ENCODE measurements at regions not wholly inside any gene's neighbourhood (a gene's known extent, or its start where the extent isn't known, plus 50 kb on each side); places are given as distances from the start of the nearest gene placed in this dataset.

- Mint-ChIP-seq H3K9me3 (peaks cover 26% of the 10 kb centered on the region), H3K36me3 (ENCODE audit: low read depth) (peaks cover 6% of the 10 kb centered on the region), H3K27me3 (no peaks in the 10 kb centered on the region), H3K27ac (no peak overlapping the region), H3K4me3 (no peak overlapping the region), H3K4me1 (peaks cover 12% of the 10 kb centered on the region)
- no peak for DNase-seq
- no peak for ATAC-seq
These were observed 159.9 kb upstream of the HMCN1 start for GRCh38 chr1:185574139-185574875.

- DNase-seq: no peak
- Mint-ChIP-seq H3K36me3 (ENCODE audit: low read depth) (peaks cover 2% of the 10 kb centered on the region), H3K9me3 (peaks cover 19% of the 10 kb centered on the region), H3K27me3 (no peaks in the 10 kb centered on the region), H3K4me3 (no peak overlapping the region), H3K4me1 (peaks cover 18% of the 10 kb centered on the region), H3K27ac (no peak overlapping the region)
- no peak for ATAC-seq
These were observed 160.5 kb upstream of the HMCN1 start for GRCh38 chr1:185573677-185574076.

- H3K36me3 Mint-ChIP-seq (ENCODE audit: low read depth): peaks cover 2% of the 10 kb centered on the region
- H3K9me3 Mint-ChIP-seq: peaks cover 14% of the 10 kb centered on the region
- H3K27ac Mint-ChIP-seq: no peak overlapping the region
- H3K27me3 Mint-ChIP-seq: no peaks in the 10 kb centered on the region
- H3K4me1 Mint-ChIP-seq: peaks cover 23% of the 10 kb centered on the region
- no peak overlapping the region for H3K4me3 Mint-ChIP-seq
- ATAC-seq: no peak
- no peak for DNase-seq
These were observed 161.0 kb upstream of the HMCN1 start for GRCh38 chr1:185573162-185573561.

GRCh38 chr1:185570962-185571361 lies 163.2 kb upstream of the HMCN1 start:
- H3K4me1 Mint-ChIP-seq: peaks cover 45% of the 10 kb centered on the region
- no peaks in the 10 kb centered on the region for H3K36me3 Mint-ChIP-seq (ENCODE audit: low read depth)
- ATAC-seq: no peak
- no peak overlapping the region for H3K27ac Mint-ChIP-seq
- H3K9me3 Mint-ChIP-seq: peaks cover 6% of the 10 kb centered on the region
- DNase-seq: no peak
- H3K4me3 Mint-ChIP-seq: no peak overlapping the region
- H3K27me3 Mint-ChIP-seq: no peaks in the 10 kb centered on the region

GRCh38 chr1:185568155-185569123 lies 165.8 kb upstream of the HMCN1 start:
- Mint-ChIP-seq H3K36me3 (ENCODE audit: low read depth) (no peaks in the 10 kb centered on the region), H3K4me3 (no peak overlapping the region)
- no peak for DNase-seq

GRCh38 chr1:185567440-185567839 lies 166.8 kb upstream of the HMCN1 start:
- Mint-ChIP-seq H3K36me3 (ENCODE audit: low read depth) (no peaks in the 10 kb centered on the region), H3K4me1 (peaks cover 61% of the 10 kb centered on the region), H3K4me3 (peak overlapping the region; percentile 21), H3K27ac (peak overlapping the region; percentile 77), H3K27me3 (no peaks in the 10 kb centered on the region), H3K9me3 (peaks cover 6% of the 10 kb centered on the region)
- ATAC-seq (no peak), DNase-seq (no peak)

More at GRCh38 chr1:185568155-185569123, 165.8 kb upstream of the HMCN1 start:
- Mint-ChIP-seq H3K4me1 (peaks cover 56% of the 10 kb centered on the region), H3K9me3 (peaks cover 6% of the 10 kb centered on the region), H3K27me3 (no peaks in the 10 kb centered on the region), H3K27ac (peak overlapping the region; percentile 65)
- peak; percentile 80 for ATAC-seq

GRCh38 chr1:185566995-185567394 lies 167.2 kb upstream of the HMCN1 start:
- H3K4me3 Mint-ChIP-seq: peak overlapping the region; percentile 21
- H3K9me3 Mint-ChIP-seq: peaks cover 4% of the 10 kb centered on the region
- no peaks in the 10 kb centered on the region for H3K36me3 Mint-ChIP-seq (ENCODE audit: low read depth)
- H3K27me3 Mint-ChIP-seq: no peaks in the 10 kb centered on the region
- H3K27ac Mint-ChIP-seq: peak overlapping the region; percentile 77
- ATAC-seq (peak; percentile 71), DNase-seq (peak; percentile 25)
- H3K4me1 Mint-ChIP-seq: peaks cover 65% of the 10 kb centered on the region

GRCh38 chr1:185565302-185565701 lies 168.9 kb upstream of the HMCN1 start:
- ATAC-seq (no peak), DNase-seq (no peak)
- H3K27me3 Mint-ChIP-seq: no peaks in the 10 kb centered on the region
- H3K4me1 Mint-ChIP-seq: peaks cover 79% of the 10 kb centered on the region
- H3K9me3 Mint-ChIP-seq: no peaks in the 10 kb centered on the region
- H3K4me3 Mint-ChIP-seq: no peak overlapping the region
- H3K36me3 Mint-ChIP-seq (ENCODE audit: low read depth): no peaks in the 10 kb centered on the region
- H3K27ac Mint-ChIP-seq: no peak overlapping the region

GRCh38 chr1:185564816-185565215 lies 169.4 kb upstream of the HMCN1 start:
- Mint-ChIP-seq H3K36me3 (ENCODE audit: low read depth) (no peaks in the 10 kb centered on the region), H3K27me3 (no peaks in the 10 kb centered on the region), H3K4me1 (peaks cover 80% of the 10 kb centered on the region), H3K27ac (no peak overlapping the region), H3K4me3 (no peak overlapping the region), H3K9me3 (no peaks in the 10 kb centered on the region)
- DNase-seq (no peak), ATAC-seq (no peak)

- ATAC-seq (no peak), DNase-seq (no peak)
- Mint-ChIP-seq H3K9me3 (no peaks in the 10 kb centered on the region), H3K36me3 (ENCODE audit: low read depth) (no peaks in the 10 kb centered on the region), H3K27ac (no peak overlapping the region), H3K4me1 (peaks cover 64% of the 10 kb centered on the region), H3K27me3 (no peaks in the 10 kb centered on the region), H3K4me3 (no peak overlapping the region)
These were observed 171.5 kb upstream of the HMCN1 start for GRCh38 chr1:185562461-185563359.

- peak; percentile 17 for ATAC-seq
- Mint-ChIP-seq H3K9me3 (no peaks in the 10 kb centered on the region), H3K36me3 (ENCODE audit: low read depth) (no peaks in the 10 kb centered on the region), H3K27me3 (no peaks in the 10 kb centered on the region), H3K27ac (peak overlapping the region; percentile 72), H3K4me3 (peak overlapping the region; percentile 19), H3K4me1 (peaks cover 53% of the 10 kb centered on the region)
- DNase-seq: no peak
These were observed 172.6 kb upstream of the HMCN1 start for GRCh38 chr1:185561629-185562028.

- no peak overlapping the region for H3K4me3 Mint-ChIP-seq
- H3K27me3 Mint-ChIP-seq: no peaks in the 10 kb centered on the region
- ATAC-seq: no peak
- H3K27ac Mint-ChIP-seq: peak overlapping the region; percentile 72
- H3K9me3 Mint-ChIP-seq: no peaks in the 10 kb centered on the region
- H3K36me3 Mint-ChIP-seq (ENCODE audit: low read depth): no peaks in the 10 kb centered on the region
- peak; percentile 13 for DNase-seq
- peaks cover 45% of the 10 kb centered on the region for H3K4me1 Mint-ChIP-seq
These were observed 173.4 kb upstream of the HMCN1 start for GRCh38 chr1:185560760-185561159.

- H3K27ac Mint-ChIP-seq: peak overlapping the region; percentile 47
- no peaks in the 10 kb centered on the region for H3K9me3 Mint-ChIP-seq
- H3K36me3 Mint-ChIP-seq (ENCODE audit: low read depth): no peaks in the 10 kb centered on the region
- ATAC-seq: peak; percentile 92
- H3K27me3 Mint-ChIP-seq: no peaks in the 10 kb centered on the region
- H3K4me1 Mint-ChIP-seq: peaks cover 41% of the 10 kb centered on the region
- peak overlapping the region; percentile 15 for H3K4me3 Mint-ChIP-seq
- peak; percentile 47 for DNase-seq
These were observed 174.4 kb upstream of the HMCN1 start for GRCh38 chr1:185559684-185560331.

GRCh38 chr1:185559151-185559550 lies 175.0 kb upstream of the HMCN1 start:
- Mint-ChIP-seq H3K4me3 (no peak overlapping the region), H3K36me3 (ENCODE audit: low read depth) (no peaks in the 10 kb centered on the region), H3K27me3 (no peaks in the 10 kb centered on the region), H3K4me1 (peaks cover 37% of the 10 kb centered on the region), H3K9me3 (no peaks in the 10 kb centered on the region), H3K27ac (no peak overlapping the region)
- ATAC-seq: no peak
- DNase-seq: no peak

Measured in activated naive CD8-positive, alpha-beta T cell treated with anti-CD3 and anti-CD28 coated beads, Interleukin-2, amount 50 U/mL, for 24 hours (primary cell).